CD4-positive, alpha-beta T cell (primary cell): ENCODE measurements at regions not wholly inside any gene's neighbourhood (a gene's known extent, or its start where the extent isn't known, plus 50 kb on each side); places are given as distances from the start of the nearest gene placed in this dataset.

Source experiments
- ATAC-seq: fragments of 200-7000 bp; cut with Tn5 transposase; one replicate; pipeline ENCODE4 v1.10.0; 2022; ENCODE audit warnings: mild to moderate bottlenecking; ENCODE audit not compliant: poor library complexity
- CTCF ChIA-PET: fragments of 350-600 bp; sonication (Branson Sonifier 250); formaldehyde crosslinking; loops from one replicate; lab custom pipeline; 2021; ENCODE audit warnings: antibody characterized with exemption, inconsistent platforms; lab: Charles Lee
- POLR2A ChIA-PET: fragments of 350-600 bp; sonication (Branson Sonifier 250); formaldehyde crosslinking; loops from one replicate; lab custom pipeline; 2021; ENCODE audit warnings: antibody characterized with exemption, inconsistent platforms; lab: Charles Lee
- DNase-seq, 14 experiments: peaks; one replicate each; pipeline ENCODE4 v3.0.0-alpha.2; 2013 to 2020; ENCODE audit warnings: mixed read lengths in 2 of 14
- H3K27ac ChIP-seq, 2 donors: one replicate each; pipeline versions ENCODE4 v1.5.1 to v1.7.0; 2013; ENCODE audit warnings: low read length in 2 of 2, low read depth in 1 of 2, mild to moderate bottlenecking in 1 of 2
- H3K27me3 ChIP-seq, 2 experiments: 1 replicate in 1 of 2; 2 replicates in 1 of 2; pipeline versions ENCODE4 v1.6.1 to v1.7.0; 2013; ENCODE audit warnings: low read length in 2 of 2, control low read depth in 1 of 2, mild to moderate bottlenecking in 1 of 2, moderate library complexity in 1 of 2; ENCODE audit not compliant: insufficient read depth in 2 of 2, control insufficient read depth in 1 of 2
- H3K36me3 ChIP-seq: one replicate; pipeline ENCODE4 v1.6.1; 2013; ENCODE audit warnings: low read length, control low read depth; ENCODE audit not compliant: insufficient read depth
- H3K4me1 ChIP-seq: one replicate; pipeline ENCODE4 v1.6.1; 2013; ENCODE audit warnings: low read length, control low read depth; ENCODE audit not compliant: insufficient read depth
- H3K4me3 ChIP-seq: one replicate; pipeline ENCODE4 v1.5.1; 2013; ENCODE audit warnings: mild to moderate bottlenecking, low read length, moderate library complexity
- H3K9me3 ChIP-seq, 2 experiments: 1 replicate in 1 of 2; 2 replicates in 1 of 2; pipeline versions ENCODE4 v1.6.1 to v1.7.0; 2013; ENCODE audit warnings: low read length in 2 of 2, mild to moderate bottlenecking in 2 of 2, control low read depth in 1 of 2, moderate library complexity in 1 of 2; ENCODE audit not compliant: control insufficient read depth in 1 of 2, insufficient read depth in 1 of 2
- H3K27ac Mint-ChIP-seq: one replicate; pipeline ENCODE4 v1.8.0; 2020; ENCODE audit warnings: mixed read lengths
- H3K27me3 Mint-ChIP-seq: one replicate; pipeline ENCODE4 v1.8.0; 2021; ENCODE audit warnings: mixed read lengths
- H3K36me3 Mint-ChIP-seq: one replicate; pipeline ENCODE4 v1.8.0; 2021; ENCODE audit warnings: low read depth, mixed read lengths
- H3K4me1 Mint-ChIP-seq: one replicate; pipeline ENCODE4 v1.8.0; 2021; ENCODE audit warnings: low read depth, mixed read lengths
- H3K4me3 Mint-ChIP-seq: one replicate; pipeline ENCODE4 v1.8.0; 2020; ENCODE audit warnings: mild to moderate bottlenecking, mixed read lengths
- H3K9me3 Mint-ChIP-seq: one replicate; pipeline ENCODE4 v1.8.0; 2020; ENCODE audit warnings: mixed read lengths
- CTCF ChIP-seq: fragments of 200-600 bp; IDR thresholded peaks from one replicate; pipeline ENCODE4 v1.8.0; 2022; ENCODE audit warnings: antibody characterized with exemption, mild to moderate bottlenecking
- intact Hi-C, 2 experiments: fragments of 100-400 bp; cut with DNase I in 1 of 2; cut with micrococcal nuclease in 1 of 2; formaldehyde crosslinking; loops; one replicate each; pipeline versions ENCODE4 v1.15.1 to v1.9.0; 2023 to 2025; cut with DNase I, micrococcal nuclease

GRCh38 chr6:33865478-33866077 is 61.8 kb upstream of the MLN start:
- no peak overlapping the region for H3K4me3 ChIP-seq
- Mint-ChIP-seq H3K36me3 (no peaks in the 10 kb centered on the region), H3K4me1 (peaks cover 27% of the 10 kb centered on the region), H3K9me3 (no peaks in the 10 kb centered on the region), H3K27me3 (no peaks in the 10 kb centered on the region), H3K27ac (no peak overlapping the region), H3K4me3 (no peak overlapping the region)
- H3K36me3 ChIP-seq, result no peaks in the 10 kb centered on the region
- no peak overlapping the region for H3K27ac ChIP-seq
- no peak for TF ChIP-seq CTCF
- H3K9me3 ChIP-seq, result peaks cover 0 to 4% of the 10 kb centered on the region in 2 experiments
- ChIA-PET CTCF (no interaction called here), POLR2A (no interaction called here)
- no peaks in the 10 kb centered on the region for H3K27me3 ChIP-seq
- DNase-seq (no peak), ATAC-seq (no peak)
- H3K4me1 ChIP-seq, result peaks cover 28% of the 10 kb centered on the region
- intact Hi-C loops, result no loop called here

GRCh38 chr6:33863723-33864440 is 60.1 kb upstream of the MLN start:
- no peak overlapping the region for H3K4me3 ChIP-seq
- POLR2A ChIA-PET, result no interaction called here
- no peaks in the 10 kb centered on the region for H3K36me3 Mint-ChIP-seq
- peaks cover 0 to 4% of the 10 kb centered on the region in 2 experiments for H3K9me3 ChIP-seq
- no peak overlapping the region for H3K27ac Mint-ChIP-seq
- DNase-seq (no peak), ATAC-seq (no peak)
- no peaks in the 10 kb centered on the region for H3K27me3 Mint-ChIP-seq
- peaks cover 42% of the 10 kb centered on the region for H3K4me1 Mint-ChIP-seq
- H3K27ac ChIP-seq, result no peak overlapping the region
- TF ChIP-seq CTCF, result no peak
- intact Hi-C loops, result no loop called here
- H3K4me1 ChIP-seq, result peaks cover 43% of the 10 kb centered on the region
- CTCF ChIA-PET, result no interaction called here
- H3K9me3 Mint-ChIP-seq, result no peaks in the 10 kb centered on the region
- H3K36me3 ChIP-seq, result no peaks in the 10 kb centered on the region
- peaks cover 0 to 5% of the 10 kb centered on the region in 2 experiments for H3K27me3 ChIP-seq
- no peak overlapping the region for H3K4me3 Mint-ChIP-seq

DNA sequence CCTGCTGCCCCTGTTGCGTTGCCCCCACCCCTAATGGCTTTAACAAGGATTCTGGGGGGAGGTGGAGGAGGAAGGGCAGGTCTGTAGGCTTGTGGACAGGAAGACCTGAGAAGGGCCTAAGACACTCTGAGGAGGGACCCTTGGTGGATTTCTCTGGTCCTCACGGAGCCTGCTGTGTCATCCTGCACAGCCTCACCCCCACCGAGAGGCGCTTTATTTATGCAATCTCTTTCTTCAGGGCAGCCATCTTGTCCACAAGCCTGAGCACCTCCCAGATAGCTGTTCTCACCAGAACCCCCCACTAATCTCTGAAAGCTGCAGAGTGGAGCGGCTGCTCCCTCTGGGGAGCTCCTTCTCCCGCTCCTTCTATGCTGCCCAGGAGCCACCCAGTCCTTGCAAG is 59.3 kb upstream of the MLN start:
- Mint-ChIP-seq H3K4me1 (peaks cover 50% of the 10 kb centered on the region), H3K4me3 (no peak overlapping the region), H3K27me3 (no peaks in the 10 kb centered on the region), H3K9me3 (no peaks in the 10 kb centered on the region), H3K36me3 (no peaks in the 10 kb centered on the region), H3K27ac (no peak overlapping the region)
- TF ChIP-seq CTCF, result no peak
- Histone ChIP-seq H3K36me3 (no peaks in the 10 kb centered on the region), H3K4me3 (no peak overlapping the region), H3K4me1 (peaks cover 51% of the 10 kb centered on the region), H3K9me3 (peaks cover 0 to 4% of the 10 kb centered on the region in 2 experiments), H3K27ac (no peak overlapping the region), H3K27me3 (peaks cover 0 to 5% of the 10 kb centered on the region in 2 experiments)
- DNase-seq (no peak), ATAC-seq (no peak)
- ChIA-PET POLR2A (no interaction called here), CTCF (no interaction called here)
- intact Hi-C loops, result no loop called here
